ENCODE measurements at regions not wholly inside any gene's neighbourhood (a gene's known extent, or its start where the extent isn't known, plus 50 kb on each side); places are given as distances from the start of the nearest gene placed in this dataset.

GRCh38 chr5:30845194-30845593 is 348.3 kb upstream of the CDH6 start:
- DNase-seq = no peak

DNA sequence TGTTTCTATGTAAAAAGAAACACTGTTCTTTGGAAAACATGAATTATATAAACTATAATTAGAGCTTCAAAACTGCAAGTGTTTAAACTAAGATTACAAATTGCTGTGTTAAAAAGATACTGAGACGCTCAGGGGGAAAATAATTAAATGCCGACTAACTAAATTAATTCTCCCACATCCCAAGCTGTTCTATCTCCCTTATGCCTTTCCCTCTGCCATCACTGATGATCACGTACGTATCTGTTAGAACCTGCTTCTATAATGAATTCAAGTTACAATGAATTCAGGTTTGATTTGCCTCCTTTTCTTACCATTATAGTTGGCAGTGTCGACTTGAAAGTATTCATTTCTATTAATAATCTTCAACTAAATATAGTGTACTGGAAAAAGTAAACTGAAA is 349.9 kb upstream of the CDH6 start:
- DNase-seq = no peak

DNA sequence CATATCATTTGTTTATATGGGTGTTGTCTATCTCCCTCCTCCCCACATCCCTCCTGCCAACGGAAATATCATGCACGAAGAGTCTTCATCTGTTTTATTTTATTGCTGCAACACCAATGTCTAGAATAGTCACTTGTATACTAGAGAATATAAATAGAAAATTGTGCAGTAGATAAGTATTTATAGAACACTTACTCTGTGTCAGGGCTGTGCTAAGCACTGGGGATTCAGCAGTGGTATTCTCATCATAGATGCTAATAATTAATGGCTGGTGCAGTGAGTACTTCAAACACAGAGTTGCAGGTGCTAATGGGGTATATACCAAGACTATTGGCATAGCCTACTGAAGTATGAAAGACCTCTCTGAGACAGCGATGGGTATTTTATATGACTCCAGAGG is 353.5 kb upstream of the CDH6 start:
- no peak for DNase-seq

DNA sequence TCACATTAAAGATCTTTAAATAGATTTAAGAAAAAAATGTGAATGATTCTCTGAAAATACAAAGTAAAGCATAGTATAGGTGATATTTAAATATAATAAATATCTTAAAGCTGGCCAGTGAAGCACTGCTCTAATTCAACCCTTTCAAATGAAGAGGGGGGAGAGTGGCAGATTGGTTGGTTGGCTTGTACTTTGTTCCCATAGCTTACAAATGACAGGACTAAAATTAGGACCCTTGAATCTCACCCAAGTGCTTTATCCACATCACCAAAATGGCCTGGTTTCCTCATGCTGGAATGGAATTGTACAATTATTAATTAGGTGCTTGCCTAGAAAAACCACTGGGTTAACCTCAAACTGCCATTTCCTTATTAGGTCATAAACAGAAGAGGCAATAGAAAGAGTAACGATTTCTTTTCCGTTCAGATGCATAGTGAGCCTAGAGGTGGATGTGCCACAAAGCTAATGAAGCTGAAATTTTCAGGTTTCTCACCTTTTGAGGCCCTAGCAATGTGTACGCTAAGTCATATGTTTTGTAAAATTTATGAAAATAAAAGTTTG is 354.5 kb upstream of the CDH6 start:
- no peak for DNase-seq

GRCh38 chr5:30832519-30832918 is 361.0 kb upstream of the CDH6 start:
- no peak for DNase-seq

- DNase-seq = no peak
Measured at GRCh38 chr5:30831605-30832004, 361.9 kb upstream of the CDH6 start.

DNA sequence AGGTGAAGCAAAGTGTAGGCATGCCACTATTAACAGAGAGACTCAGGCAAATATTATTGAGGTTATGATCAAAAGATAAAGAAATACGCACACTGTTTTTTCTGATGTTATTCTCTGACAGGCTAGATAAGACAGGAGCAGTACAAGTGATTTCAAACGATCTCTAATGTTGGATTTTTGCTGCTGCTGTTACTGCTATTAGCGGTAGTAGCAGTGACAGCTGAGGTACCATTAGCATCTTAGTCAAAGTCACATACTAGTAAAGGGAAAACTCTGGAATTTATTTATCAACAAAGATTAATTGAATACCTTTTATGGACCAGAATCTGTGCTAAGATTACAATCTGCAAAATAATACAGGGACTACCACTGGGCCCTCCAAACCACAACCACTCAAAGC is 362.4 kb upstream of the CDH6 start:
- DNase-seq = no peak

DNA sequence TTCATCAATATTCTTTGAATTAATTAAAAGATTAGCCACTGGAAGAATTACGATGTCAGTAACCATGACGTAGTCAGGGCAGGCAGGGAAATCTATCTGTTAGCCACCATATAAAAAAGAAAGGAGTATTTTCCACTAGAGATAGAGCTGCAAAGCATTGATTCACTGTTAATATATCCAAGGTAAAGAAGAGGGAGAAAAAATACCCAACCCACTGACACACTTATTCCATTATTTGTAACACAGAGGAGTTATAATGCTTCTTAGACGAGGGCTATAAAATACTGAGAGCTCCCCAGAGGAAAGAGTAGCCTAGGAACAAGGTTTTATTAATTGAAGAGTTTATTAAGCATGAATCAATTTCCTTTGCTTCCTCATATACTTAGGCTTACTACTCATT is 382.2 kb upstream of the CDH6 start:
- no peak for DNase-seq

DNA sequence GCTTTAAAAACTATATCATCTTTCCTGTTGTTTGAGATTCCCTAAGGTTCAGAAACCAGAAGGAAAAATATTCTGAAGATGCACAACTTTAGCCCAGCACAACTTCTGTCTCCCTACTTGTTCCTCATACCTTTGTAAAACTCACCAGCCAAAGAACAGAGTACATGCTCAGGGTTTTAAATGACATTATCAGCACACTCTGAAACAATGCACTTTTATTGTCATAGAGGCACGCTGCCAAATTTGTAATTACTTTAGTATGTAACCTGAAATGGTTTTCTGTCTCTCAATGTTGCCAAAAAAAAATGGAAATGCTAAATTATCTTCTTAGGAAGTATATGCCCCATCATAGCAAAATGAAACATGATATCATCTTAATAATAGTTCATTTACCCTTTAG is 383.6 kb upstream of the CDH6 start:
- DNase-seq = no peak

DNA sequence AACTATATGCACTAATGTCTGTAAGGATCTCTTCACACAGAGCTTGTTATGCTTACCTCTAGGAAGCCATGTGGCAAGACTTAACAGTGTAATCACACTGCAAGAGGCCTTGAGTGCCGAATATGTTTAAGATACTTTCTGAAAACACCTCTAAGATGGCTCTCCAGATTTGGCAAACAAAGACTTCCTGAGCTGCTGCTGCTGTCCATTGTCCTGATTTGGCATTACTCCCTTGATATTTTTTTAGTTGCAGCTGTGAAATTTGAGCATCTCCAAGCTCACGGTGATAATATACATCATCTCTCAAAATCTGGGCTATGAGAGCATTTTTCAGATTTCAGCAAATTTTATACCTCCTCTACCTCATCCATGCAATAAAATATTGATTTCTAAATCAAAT is 384.5 kb upstream of the CDH6 start:
- DNase-seq = no peak

- no peak for DNase-seq
Measured at GRCh38 chr5:30804739-30805505, 388.6 kb upstream of the CDH6 start.

- no peak for DNase-seq
Measured at GRCh38 chr5:30802961-30803705, 390.4 kb upstream of the CDH6 start.

DNA sequence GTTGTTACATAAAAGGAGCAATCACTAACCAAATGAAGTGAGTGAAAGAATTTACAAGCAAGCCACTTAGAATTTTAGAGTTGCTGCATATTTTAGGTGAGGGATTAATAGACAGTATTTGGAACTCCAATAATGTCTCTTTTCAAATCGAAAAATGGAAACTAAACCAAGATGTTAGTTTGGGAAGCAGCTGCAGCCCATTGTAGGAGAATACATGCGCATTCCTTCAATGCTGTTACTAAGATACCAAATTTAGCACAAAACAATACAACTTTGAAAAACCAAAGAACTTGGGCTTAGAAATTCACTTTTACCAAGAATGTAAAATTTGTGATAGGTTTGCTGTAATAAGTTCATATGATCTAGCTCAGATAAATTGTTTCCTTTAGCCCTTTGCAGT is 411.8 kb upstream of the CDH6 start:
- DNase-seq = no peak

DNA sequence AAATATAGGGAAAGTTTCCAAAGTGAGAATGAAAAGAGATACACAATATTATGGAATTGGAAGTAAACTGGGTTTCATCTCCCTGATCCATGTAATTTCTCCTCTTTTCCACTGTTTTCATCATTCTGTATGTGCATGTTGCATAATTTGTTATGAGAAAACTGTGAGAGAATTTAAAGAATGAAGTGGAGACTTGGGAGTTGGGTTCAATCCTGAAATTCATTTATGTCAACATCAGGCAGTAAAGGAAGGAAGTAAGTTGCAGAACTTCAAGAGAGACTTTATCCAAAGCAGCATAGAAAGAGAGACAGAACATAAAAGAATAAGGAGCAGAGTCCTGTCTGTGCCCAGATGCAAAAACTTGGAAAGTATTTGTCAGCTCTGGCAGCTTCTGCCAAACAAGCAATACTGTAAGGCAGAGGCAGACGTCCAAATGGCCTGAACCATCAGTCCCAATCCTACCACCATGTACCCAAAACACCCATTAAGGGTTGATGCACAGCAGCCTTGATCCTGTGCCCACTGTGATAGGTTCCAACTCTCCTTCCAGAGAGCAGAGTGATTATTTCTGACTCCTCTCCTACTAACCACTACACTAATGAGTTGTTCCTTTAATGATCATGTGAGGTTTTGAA is 425.3 kb upstream of the CDH6 start:
- no peak for DNase-seq

GRCh38 chr5:30765706-30766105 is 427.8 kb upstream of the CDH6 start:
- no peak for DNase-seq

DNA sequence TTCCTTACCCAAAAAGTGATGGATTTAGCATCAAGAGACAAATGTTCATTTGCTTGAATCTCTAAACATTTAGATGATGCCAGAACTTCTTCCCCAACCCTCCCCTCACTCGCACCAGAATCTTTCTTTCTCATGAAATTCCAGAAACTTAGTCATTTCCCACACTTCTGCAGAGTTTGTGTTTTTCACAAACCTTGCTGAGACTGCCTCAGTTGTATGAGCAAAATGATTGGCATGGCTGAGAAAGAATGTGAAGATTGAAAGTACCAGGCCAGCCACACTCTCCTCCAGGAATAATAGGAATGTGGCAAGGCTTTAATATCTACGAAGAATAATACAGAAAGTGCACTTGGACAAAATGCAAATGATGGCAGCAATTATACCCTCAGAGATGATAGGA is 428.3 kb upstream of the CDH6 start:
- no peak for DNase-seq

DNA sequence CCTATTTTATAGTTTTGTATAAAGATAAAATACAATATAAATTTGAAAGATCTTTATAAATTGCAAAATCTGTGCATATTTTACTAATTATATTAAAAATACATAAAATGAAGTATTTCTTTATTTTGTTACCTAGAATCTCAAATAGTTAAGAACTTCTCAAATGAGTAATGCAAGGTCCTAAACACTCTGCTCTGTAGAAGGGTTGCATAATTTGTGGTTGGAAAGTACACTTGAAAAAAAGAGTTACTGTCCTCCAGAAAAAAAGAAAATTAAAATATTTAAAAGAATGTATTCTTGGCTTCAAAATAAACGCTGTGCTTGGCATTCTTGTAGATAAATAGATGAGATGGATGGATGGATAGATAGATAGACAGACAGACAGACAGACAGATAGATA is 428.8 kb upstream of the CDH6 start:
- no peak for DNase-seq

- no peak for DNase-seq
Measured at GRCh38 chr5:30759731-30760130, 433.8 kb upstream of the CDH6 start.

- DNase-seq = no peak
Measured at GRCh38 chr5:30752015-30752414, 441.5 kb upstream of the CDH6 start.

DNA sequence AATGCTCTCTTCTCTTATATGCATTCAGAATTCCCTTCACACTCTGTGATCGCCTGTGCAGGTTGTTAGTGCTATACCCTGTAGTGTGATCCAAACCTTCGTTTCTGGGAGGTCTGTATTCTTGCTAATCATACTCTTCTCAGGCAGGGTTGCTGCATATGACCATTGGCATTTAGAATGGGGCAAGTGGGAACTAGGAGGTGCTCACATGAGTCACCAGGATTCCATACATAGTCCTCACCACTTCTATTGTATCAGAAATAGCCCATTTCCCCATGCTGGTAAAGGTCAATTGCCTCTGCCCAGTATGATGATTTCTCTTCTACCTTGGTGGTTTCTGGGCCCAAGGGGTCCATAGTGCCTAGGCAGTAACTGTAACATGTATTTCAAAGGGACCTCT is 443.5 kb upstream of the CDH6 start:
- no peak for DNase-seq

- no peak for DNase-seq
Measured at GRCh38 chr5:30747412-30747811, 446.1 kb upstream of the CDH6 start.

DNA sequence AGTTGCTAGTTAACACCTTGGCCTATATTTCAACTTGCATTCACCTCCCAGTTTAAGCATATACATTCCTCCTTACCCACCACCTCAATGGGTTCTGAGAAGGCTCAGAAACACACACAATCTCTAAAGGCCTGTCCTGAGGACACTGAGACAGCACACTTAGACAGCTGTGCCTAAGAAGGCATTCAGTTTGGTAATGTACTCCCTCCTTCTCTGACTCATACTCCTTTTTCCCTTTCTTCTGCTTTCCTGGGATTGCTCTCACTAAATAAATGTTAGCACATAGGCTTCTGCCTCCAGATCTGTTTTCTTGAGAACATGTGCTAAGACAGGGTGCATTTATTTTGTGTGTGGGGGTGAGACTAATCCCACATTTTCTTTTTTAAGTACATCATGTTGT is 456.8 kb upstream of the CDH6 start:
- no peak for DNase-seq

DNA sequence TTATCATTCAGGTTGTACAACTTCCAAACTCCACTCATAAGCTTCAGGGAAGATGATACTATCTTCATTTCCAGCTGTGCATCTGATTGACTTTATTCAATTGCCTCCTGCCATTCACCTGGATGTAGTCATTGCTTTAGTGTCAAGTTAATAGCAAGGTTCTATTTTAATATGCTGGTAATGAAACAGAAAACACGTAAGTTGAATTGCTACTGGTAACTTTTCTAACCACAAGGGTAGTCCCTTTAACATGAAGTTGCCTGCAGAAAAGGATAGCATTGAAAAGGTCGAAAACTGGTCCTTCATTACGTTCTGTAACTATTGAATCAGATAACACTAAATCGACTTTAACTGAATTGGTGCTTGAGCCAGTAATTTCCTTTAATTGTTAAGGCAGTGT is 459.4 kb upstream of the CDH6 start:
- no peak for DNase-seq

DNA sequence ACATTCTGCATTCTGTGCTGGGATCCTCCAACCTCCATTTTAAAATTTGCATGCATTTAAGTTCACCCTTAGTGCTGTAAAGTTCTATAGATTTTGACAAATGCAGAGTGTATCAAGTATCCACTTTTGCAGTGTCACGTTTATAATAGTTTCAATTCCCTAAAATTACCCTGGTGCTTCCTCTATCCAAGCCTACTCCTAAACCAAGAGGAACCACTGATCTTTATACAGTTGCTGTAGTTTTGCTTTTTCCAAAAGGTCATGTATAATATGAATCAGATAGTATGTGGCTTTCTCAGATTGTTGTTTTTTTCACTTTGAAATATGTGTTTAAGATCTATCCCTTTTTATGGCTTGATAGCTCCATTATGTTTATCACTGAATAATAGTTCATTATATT is 468.4 kb upstream of the CDH6 start:
- no peak for DNase-seq

Data from effector CD8-positive, alpha-beta T cell (primary cell).